GM18909 (cell line): ENCODE measurements at regions not wholly inside any gene's neighbourhood (a gene's known extent, or its start where the extent isn't known, plus 50 kb on each side); places are given as distances from the start of the nearest gene placed in this dataset.
A peak's percentile ranks its signal among the peaks of the same experiment; 100 is the strongest.

Source experiments
- ATAC-seq: cut with Tn5 transposase; IDR thresholded peaks from one replicate; pipeline ENCODE4 v1.9.1; 2021; ENCODE audit warnings: mild to moderate bottlenecking; ENCODE audit not compliant: unreplicated experiment, poor library complexity

- ATAC-seq: no peak
Observed at GRCh38 chr7:84452618-84453017, 258.0 kb upstream of the SEMA3A start.

DNA sequence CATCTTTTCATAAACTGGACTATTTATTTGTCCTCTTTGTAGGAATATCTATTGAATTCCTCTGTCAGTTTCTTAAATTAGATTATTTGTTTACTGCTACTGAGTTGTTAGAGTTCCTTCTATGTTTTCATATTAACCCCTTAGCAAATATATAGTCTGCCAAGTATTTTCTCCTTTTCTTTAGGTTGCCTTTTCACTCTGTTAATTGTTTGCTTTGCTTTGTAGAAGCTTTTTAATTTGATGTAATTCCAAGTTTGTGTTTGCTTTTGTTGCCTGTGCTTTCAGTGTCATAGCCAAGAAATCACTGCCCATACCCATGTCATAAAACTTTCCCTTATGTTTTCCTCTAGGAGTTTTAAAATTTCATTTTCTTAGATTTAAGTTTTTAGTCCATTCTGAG is 256.2 kb upstream of the SEMA3A start:
- ATAC-seq: no peak

GRCh38 chr7:84447636-84448293 is 253.2 kb upstream of the SEMA3A start:
- no peak for ATAC-seq

DNA sequence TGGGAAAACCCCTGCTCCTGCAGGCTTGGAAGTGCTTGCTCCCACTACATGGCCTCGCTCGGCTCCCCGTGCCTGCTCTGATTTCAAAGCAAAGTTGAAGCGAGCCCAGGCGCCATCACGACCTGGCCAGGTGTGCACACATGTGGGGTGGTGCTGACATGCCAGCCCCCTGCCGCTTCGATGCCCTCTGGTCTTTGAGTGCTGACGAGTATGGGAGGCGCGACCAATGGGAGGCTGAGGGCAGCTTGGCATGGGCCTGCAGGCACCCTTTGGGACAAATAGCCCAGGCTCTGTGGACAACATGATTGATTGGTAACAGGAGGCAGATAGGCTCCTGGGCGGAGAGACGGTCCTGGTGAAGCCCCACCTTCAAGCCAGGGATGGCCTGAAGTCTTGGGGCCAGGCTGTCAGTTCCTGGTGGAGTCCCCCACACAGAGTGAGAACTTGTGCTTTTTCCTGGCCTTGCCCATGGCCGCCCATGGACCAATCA is 252.4 kb upstream of the SEMA3A start:
- no peak for ATAC-seq

- no peak for ATAC-seq
Observed at GRCh38 chr7:84425702-84426259, 231.2 kb upstream of the SEMA3A start.

GRCh38 chr7:84422790-84423189 is 228.2 kb upstream of the SEMA3A start:
- no peak for ATAC-seq

- no peak for ATAC-seq
Observed at GRCh38 chr7:84412161-84412969, 217.8 kb upstream of the SEMA3A start.

- no peak for ATAC-seq
Observed at GRCh38 chr7:84399661-84400060, 205.1 kb upstream of the SEMA3A start.

GRCh38 chr7:84394219-84394618 is 199.6 kb upstream of the SEMA3A start:
- ATAC-seq: no peak

DNA sequence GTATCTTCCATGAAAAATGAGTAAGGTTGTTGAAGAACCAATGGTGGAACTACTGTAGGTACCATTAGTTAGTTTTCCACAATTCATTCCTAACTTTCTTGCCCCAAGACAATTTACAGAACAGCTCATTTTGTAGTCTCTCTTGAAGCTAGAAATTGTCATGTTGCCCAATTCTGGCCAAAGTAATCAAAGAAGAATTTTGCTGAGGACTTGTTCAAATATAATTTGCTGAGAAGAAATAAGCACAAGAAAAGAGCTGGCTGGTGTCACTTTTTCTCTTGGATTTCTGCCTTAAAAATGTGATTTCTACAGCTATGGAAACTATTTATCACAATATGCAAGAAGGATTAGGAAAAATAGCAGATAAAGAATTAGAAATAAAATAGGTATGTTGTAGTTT is 199.2 kb upstream of the SEMA3A start:
- no peak for ATAC-seq

DNA sequence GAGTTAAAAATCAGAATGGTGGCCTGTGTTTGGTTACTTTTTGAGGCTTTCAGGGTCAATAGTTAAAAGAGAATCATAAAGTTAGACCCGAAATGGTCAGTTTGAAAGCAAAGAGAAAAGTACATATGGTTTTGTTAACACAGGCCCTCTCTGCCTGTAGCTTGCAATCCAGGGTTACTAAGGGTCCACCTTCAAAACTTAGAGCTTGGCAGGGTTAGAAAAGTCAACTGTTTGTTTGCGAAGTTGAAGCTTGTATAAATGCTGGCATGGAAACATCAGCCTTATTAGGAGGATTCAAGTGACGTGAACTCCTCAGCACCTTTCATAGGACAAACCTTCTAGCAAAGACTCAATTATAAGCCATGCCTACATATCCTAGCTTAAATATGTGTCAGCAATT is 196.3 kb upstream of the SEMA3A start:
- no peak for ATAC-seq

- peak; percentile 100 for ATAC-seq
Observed at GRCh38 chr7:84389242-84389641, 194.7 kb upstream of the SEMA3A start.

- no peak for ATAC-seq
Observed at GRCh38 chr7:84387595-84387994, 193.0 kb upstream of the SEMA3A start.

- no peak for ATAC-seq
Observed at GRCh38 chr7:84384417-84384816, 189.8 kb upstream of the SEMA3A start.

DNA sequence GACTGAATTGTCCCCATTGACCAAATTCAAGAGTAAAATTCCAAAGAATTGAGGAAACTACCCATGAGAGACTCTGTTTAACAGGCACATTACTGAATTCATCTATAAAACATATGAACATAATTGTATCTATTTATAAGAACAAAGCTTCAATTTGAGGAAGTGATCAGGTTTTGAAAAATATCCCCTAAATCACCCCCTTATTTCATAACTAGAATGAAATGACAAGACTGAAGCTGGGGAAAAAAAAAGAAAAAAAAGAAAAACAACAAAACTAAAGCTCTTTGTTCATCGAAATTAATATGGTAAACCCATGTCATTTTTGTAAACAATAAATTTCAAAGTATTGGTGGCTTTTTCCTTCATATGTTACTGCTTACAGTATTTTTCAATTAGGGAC is 184.9 kb upstream of the SEMA3A start:
- no peak for ATAC-seq

- no peak for ATAC-seq
Observed at GRCh38 chr7:84372712-84373111, 178.1 kb upstream of the SEMA3A start.

- ATAC-seq: no peak
Observed at GRCh38 chr7:84372155-84372621, 177.6 kb upstream of the SEMA3A start.

DNA sequence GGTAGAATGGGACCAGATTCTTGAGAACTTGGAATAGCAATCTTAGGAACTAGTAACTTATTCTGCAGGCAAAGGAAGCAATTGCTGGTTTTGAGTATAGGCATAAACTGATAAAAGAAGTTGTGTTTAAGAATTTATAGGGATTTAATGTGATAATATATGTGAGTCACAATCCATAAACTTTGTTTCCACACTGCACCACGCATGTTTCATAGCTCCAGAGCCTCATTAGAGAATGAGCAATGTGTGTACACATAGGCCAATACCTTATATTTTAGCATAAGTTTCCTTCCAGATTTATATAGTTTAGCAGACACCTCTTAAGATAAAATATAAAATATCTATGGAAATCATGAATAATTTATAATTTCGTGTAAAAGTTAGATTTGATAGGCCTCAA is 175.5 kb upstream of the SEMA3A start:
- no peak for ATAC-seq

GRCh38 chr7:84368122-84368521 is 173.5 kb upstream of the SEMA3A start:
- ATAC-seq: no peak

- no peak for ATAC-seq
Observed at GRCh38 chr7:84364708-84365107, 170.1 kb upstream of the SEMA3A start.

DNA sequence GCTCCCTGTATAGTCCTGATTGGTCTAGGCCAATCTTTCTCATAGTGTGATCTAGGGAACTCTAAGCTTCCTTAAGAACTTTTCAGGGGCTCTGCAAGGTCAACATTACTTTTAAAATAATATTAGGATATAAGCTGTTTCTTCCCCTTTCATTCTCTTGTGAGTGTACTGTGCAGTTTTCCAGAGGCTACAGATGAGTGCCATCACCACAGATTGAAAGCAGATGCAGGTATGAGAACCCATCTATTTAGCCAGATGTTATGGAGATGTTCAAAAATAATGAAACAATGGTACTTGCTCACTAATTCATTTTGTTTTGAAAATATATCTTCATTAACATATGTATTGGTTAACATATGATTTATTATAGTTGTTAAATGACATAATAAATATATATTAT is 169.2 kb upstream of the SEMA3A start:
- ATAC-seq: no peak
